ENCODE measurements at regions not wholly inside any gene's neighbourhood (a gene's known extent, or its start where the extent isn't known, plus 50 kb on each side); places are given as distances from the start of the nearest gene placed in this dataset.

GRCh38 chr5:8213701-8214240 is 344.8 kb downstream of the MTRR start:
- no peaks in the 10 kb centered on the region for H3K4me1 Mint-ChIP-seq
- no peaks in the 10 kb centered on the region for H3K27me3 Mint-ChIP-seq (ENCODE audit: low read depth)
- no peak overlapping the region for H3K4me3 Mint-ChIP-seq
- no peak overlapping the region for H3K27ac Mint-ChIP-seq
- DNase-seq (ENCODE audit: low spot score), result no peak
- no peak for ATAC-seq
- H3K9me3 Mint-ChIP-seq, result no peaks in the 10 kb centered on the region
- ChIA-PET POLR2A (no interaction called here), CTCF (no interaction called here)
- TF ChIP-seq, protein P1, sequence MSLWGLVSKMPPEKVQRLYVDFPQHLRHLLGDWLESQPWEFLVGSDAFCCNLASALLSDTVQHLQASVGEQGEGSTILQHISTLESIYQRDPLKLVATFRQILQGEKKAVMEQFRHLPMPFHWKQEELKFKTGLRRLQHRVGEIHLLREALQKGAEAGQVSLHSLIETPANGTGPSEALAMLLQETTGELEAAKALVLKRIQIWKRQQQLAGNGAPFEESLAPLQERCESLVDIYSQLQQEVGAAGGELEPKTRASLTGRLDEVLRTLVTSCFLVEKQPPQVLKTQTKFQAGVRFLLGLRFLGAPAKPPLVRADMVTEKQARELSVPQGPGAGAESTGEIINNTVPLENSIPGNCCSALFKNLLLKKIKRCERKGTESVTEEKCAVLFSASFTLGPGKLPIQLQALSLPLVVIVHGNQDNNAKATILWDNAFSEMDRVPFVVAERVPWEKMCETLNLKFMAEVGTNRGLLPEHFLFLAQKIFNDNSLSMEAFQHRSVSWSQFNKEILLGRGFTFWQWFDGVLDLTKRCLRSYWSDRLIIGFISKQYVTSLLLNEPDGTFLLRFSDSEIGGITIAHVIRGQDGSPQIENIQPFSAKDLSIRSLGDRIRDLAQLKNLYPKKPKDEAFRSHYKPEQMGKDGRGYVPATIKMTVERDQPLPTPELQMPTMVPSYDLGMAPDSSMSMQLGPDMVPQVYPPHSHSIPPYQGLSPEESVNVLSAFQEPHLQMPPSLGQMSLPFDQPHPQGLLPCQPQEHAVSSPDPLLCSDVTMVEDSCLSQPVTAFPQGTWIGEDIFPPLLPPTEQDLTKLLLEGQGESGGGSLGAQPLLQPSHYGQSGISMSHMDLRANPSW (CRISPR knock-in tag; conservative IDR thresholded peaks at IDR 0.05; ENCODE audit: low read depth), result no peak
- TF ChIP-seq SOX15 (CRISPR knock-in tag; IDR thresholded peaks at IDR 0.05), result no peak
- TF ChIP-seq JUN (CRISPR knock-in tag; IDR thresholded peaks at IDR 0.05), result no peak
- H3K36me3 Mint-ChIP-seq, result no peaks in the 10 kb centered on the region

- CTCF ChIA-PET, result no interaction called here
- no peaks in the 10 kb centered on the region for H3K36me3 Mint-ChIP-seq
- no peak for DNase-seq (ENCODE audit: low spot score)
- no peak overlapping the region for H3K27ac Mint-ChIP-seq
- no peak overlapping the region for H3K4me3 Mint-ChIP-seq
- ATAC-seq, result no peak
- H3K4me1 Mint-ChIP-seq, result no peaks in the 10 kb centered on the region
- POLR2A ChIA-PET, result no interaction called here
- TF ChIP-seq NFE2L1 (CRISPR knock-in tag; IDR thresholded peaks at IDR 0.05) (no peak), ZNF263 (CRISPR knock-in tag; IDR thresholded peaks at IDR 0.05; ENCODE audit: low read depth) (no peak), ETV6 (CRISPR knock-in tag; IDR thresholded peaks at IDR 0.05) (no peak), OVOL2 (CRISPR knock-in tag; IDR thresholded peaks at IDR 0.05; ENCODE audit: borderline replicate concordance) (no peak)
- TF ChIP-seq, protein P2, sequence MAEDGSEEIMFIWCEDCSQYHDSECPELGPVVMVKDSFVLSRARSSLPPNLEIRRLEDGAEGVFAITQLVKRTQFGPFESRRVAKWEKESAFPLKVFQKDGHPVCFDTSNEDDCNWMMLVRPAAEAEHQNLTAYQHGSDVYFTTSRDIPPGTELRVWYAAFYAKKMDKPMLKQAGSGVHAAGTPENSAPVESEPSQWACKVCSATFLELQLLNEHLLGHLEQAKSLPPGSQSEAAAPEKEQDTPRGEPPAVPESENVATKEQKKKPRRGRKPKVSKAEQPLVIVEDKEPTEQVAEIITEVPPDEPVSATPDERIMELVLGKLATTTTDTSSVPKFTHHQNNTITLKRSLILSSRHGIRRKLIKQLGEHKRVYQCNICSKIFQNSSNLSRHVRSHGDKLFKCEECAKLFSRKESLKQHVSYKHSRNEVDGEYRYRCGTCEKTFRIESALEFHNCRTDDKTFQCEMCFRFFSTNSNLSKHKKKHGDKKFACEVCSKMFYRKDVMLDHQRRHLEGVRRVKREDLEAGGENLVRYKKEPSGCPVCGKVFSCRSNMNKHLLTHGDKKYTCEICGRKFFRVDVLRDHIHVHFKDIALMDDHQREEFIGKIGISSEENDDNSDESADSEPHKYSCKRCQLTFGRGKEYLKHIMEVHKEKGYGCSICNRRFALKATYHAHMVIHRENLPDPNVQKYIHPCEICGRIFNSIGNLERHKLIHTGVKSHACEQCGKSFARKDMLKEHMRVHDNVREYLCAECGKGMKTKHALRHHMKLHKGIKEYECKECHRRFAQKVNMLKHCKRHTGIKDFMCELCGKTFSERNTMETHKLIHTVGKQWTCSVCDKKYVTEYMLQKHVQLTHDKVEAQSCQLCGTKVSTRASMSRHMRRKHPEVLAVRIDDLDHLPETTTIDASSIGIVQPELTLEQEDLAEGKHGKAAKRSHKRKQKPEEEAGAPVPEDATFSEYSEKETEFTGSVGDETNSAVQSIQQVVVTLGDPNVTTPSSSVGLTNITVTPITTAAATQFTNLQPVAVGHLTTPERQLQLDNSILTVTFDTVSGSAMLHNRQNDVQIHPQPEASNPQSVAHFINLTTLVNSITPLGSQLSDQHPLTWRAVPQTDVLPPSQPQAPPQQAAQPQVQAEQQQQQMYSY (CRISPR knock-in tag; IDR thresholded peaks at IDR 0.05), result no peak
- peaks cover 3% of the 10 kb centered on the region; the same call in 1 of the 2 replicates for H3K27me3 Mint-ChIP-seq (ENCODE audit: low read depth)
- peaks cover 18% of the 10 kb centered on the region for H3K9me3 Mint-ChIP-seq
Measured at GRCh38 chr5:8216921-8217320, 348.0 kb downstream of the MTRR start.

DNA sequence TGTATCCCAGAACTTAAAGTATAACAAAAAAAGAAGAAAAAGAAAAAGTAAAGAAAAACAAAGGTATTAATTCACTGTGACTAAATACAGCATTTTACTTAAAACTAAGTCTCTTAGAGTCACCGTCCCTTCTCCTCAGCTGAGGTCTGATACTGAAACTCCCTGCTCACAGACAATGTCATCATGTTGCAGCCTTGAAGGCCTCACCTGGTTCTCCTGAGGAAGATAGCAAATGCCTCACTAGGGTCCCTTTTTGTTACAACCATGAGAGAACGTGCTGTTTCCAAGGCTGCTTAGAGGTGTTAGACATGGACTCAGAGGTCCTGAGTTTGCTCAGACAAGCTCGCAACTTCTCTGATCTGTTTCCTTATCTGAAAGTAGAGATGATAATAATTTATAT is 357.2 kb downstream of the MTRR start:
- Mint-ChIP-seq H3K4me1 (no peaks in the 10 kb centered on the region), H3K36me3 (no peaks in the 10 kb centered on the region), H3K27me3 (ENCODE audit: low read depth) (no peaks in the 10 kb centered on the region), H3K9me3 (peaks cover 35% of the 10 kb centered on the region), H3K4me3 (no peak overlapping the region), H3K27ac (no peak overlapping the region)
- ATAC-seq, result no peak
- TF ChIP-seq, protein P3, sequence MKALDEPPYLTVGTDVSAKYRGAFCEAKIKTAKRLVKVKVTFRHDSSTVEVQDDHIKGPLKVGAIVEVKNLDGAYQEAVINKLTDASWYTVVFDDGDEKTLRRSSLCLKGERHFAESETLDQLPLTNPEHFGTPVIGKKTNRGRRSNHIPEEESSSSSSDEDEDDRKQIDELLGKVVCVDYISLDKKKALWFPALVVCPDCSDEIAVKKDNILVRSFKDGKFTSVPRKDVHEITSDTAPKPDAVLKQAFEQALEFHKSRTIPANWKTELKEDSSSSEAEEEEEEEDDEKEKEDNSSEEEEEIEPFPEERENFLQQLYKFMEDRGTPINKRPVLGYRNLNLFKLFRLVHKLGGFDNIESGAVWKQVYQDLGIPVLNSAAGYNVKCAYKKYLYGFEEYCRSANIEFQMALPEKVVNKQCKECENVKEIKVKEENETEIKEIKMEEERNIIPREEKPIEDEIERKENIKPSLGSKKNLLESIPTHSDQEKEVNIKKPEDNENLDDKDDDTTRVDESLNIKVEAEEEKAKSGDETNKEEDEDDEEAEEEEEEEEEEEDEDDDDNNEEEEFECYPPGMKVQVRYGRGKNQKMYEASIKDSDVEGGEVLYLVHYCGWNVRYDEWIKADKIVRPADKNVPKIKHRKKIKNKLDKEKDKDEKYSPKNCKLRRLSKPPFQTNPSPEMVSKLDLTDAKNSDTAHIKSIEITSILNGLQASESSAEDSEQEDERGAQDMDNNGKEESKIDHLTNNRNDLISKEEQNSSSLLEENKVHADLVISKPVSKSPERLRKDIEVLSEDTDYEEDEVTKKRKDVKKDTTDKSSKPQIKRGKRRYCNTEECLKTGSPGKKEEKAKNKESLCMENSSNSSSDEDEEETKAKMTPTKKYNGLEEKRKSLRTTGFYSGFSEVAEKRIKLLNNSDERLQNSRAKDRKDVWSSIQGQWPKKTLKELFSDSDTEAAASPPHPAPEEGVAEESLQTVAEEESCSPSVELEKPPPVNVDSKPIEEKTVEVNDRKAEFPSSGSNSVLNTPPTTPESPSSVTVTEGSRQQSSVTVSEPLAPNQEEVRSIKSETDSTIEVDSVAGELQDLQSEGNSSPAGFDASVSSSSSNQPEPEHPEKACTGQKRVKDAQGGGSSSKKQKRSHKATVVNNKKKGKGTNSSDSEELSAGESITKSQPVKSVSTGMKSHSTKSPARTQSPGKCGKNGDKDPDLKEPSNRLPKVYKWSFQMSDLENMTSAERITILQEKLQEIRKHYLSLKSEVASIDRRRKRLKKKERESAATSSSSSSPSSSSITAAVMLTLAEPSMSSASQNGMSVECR (CRISPR knock-in tag; IDR thresholded peaks at IDR 0.05; ENCODE audit: borderline replicate concordance), result no peak
- ChIA-PET POLR2A (no interaction called here), CTCF (interaction anchor here (1.6 kb wide), 1 partner anchor 298 kb away, joined by 4 read pairs; no protein-coding TSS in a partner anchor)
- no peak for DNase-seq (ENCODE audit: low spot score)
